ENCODE measurements at regions not wholly inside any gene's neighbourhood (a gene's known extent, or its start where the extent isn't known, plus 50 kb on each side); places are given as distances from the start of the nearest gene placed in this dataset.

- DNase-seq (ENCODE audit: low spot score) = no peak
- Mint-ChIP-seq H3K4me3 (no peak overlapping the region), H3K36me3 (ENCODE audit: low read depth) (no peaks in the 10 kb centered on the region), H3K9me3 (no peaks in the 10 kb centered on the region), H3K4me1 (ENCODE audit: low read depth) (peaks cover 10% of the 10 kb centered on the region), H3K27ac (no peak overlapping the region), H3K27me3 (ENCODE audit: insufficient read depth) (peaks cover 3% of the 10 kb centered on the region)
- intact Hi-C loops (cut with micrococcal nuclease) = no loop called here
These were observed 94.5 kb downstream of the MID1IP1 start for GRCh38 chrX:38895775-38896174.

- no peak for DNase-seq (ENCODE audit: low spot score)
- Mint-ChIP-seq H3K4me3 (no peak overlapping the region), H3K27me3 (ENCODE audit: insufficient read depth) (peaks cover 3% of the 10 kb centered on the region), H3K9me3 (no peaks in the 10 kb centered on the region), H3K4me1 (ENCODE audit: low read depth) (peaks cover 6% of the 10 kb centered on the region), H3K27ac (no peak overlapping the region), H3K36me3 (ENCODE audit: low read depth) (no peaks in the 10 kb centered on the region)
- intact Hi-C loops (cut with micrococcal nuclease) = no loop called here
These were observed 95.6 kb downstream of the MID1IP1 start for GRCh38 chrX:38896724-38897298.

- Mint-ChIP-seq H3K27ac (no peak overlapping the region), H3K27me3 (ENCODE audit: insufficient read depth) (peaks cover 3% of the 10 kb centered on the region), H3K4me1 (ENCODE audit: low read depth) (no peaks in the 10 kb centered on the region), H3K9me3 (no peaks in the 10 kb centered on the region), H3K4me3 (no peak overlapping the region), H3K36me3 (ENCODE audit: low read depth) (no peaks in the 10 kb centered on the region)
- no peak for DNase-seq (ENCODE audit: low spot score)
- intact Hi-C loops (cut with micrococcal nuclease) = no loop called here
These were observed 97.0 kb downstream of the MID1IP1 start for GRCh38 chrX:38898261-38898660.

GRCh38 chrX:38899650-38900049, 98.4 kb downstream of the MID1IP1 start:
- peaks cover 5% of the 10 kb centered on the region for H3K27me3 Mint-ChIP-seq (ENCODE audit: insufficient read depth)
- no peaks in the 10 kb centered on the region for H3K9me3 Mint-ChIP-seq
- intact Hi-C loops (cut with micrococcal nuclease) = no loop called here
- H3K4me3 Mint-ChIP-seq = no peak overlapping the region
- no peak for DNase-seq (ENCODE audit: low spot score)
- H3K4me1 Mint-ChIP-seq (ENCODE audit: low read depth) = no peaks in the 10 kb centered on the region
- H3K27ac Mint-ChIP-seq = no peak overlapping the region
- H3K36me3 Mint-ChIP-seq (ENCODE audit: low read depth) = no peaks in the 10 kb centered on the region

- intact Hi-C loops (cut with micrococcal nuclease) = no loop called here
- Mint-ChIP-seq H3K27ac (no peak overlapping the region), H3K36me3 (ENCODE audit: low read depth) (no peaks in the 10 kb centered on the region), H3K27me3 (ENCODE audit: insufficient read depth) (peaks cover 5% of the 10 kb centered on the region), H3K4me1 (ENCODE audit: low read depth) (no peaks in the 10 kb centered on the region), H3K4me3 (no peak overlapping the region), H3K9me3 (no peaks in the 10 kb centered on the region)
- no peak for DNase-seq (ENCODE audit: low spot score)
These were observed 99.5 kb downstream of the MID1IP1 start for GRCh38 chrX:38900719-38901118.

GRCh38 chrX:38902972-38903492, 101.8 kb downstream of the MID1IP1 start:
- peaks cover 2% of the 10 kb centered on the region for H3K27me3 Mint-ChIP-seq (ENCODE audit: insufficient read depth)
- intact Hi-C loops (cut with micrococcal nuclease) = no loop called here
- no peak overlapping the region for H3K4me3 Mint-ChIP-seq
- no peaks in the 10 kb centered on the region for H3K36me3 Mint-ChIP-seq (ENCODE audit: low read depth)
- H3K9me3 Mint-ChIP-seq = no peaks in the 10 kb centered on the region
- no peak for DNase-seq (ENCODE audit: low spot score)
- no peaks in the 10 kb centered on the region for H3K4me1 Mint-ChIP-seq (ENCODE audit: low read depth)
- no peak overlapping the region for H3K27ac Mint-ChIP-seq

- H3K27ac Mint-ChIP-seq = no peak overlapping the region
- DNase-seq (ENCODE audit: low spot score) = no peak
- no peaks in the 10 kb centered on the region for H3K27me3 Mint-ChIP-seq (ENCODE audit: insufficient read depth)
- H3K9me3 Mint-ChIP-seq = peaks cover 5% of the 10 kb centered on the region
- intact Hi-C loops (cut with micrococcal nuclease) = no loop called here
- H3K4me3 Mint-ChIP-seq = no peak overlapping the region
- H3K36me3 Mint-ChIP-seq (ENCODE audit: low read depth) = no peaks in the 10 kb centered on the region
- no peaks in the 10 kb centered on the region for H3K4me1 Mint-ChIP-seq (ENCODE audit: low read depth)
These were observed 115.5 kb downstream of the MID1IP1 start for GRCh38 chrX:38916801-38917200.

GRCh38 chrX:38917954-38918353, 116.7 kb downstream of the MID1IP1 start:
- no peak for DNase-seq (ENCODE audit: low spot score)
- Mint-ChIP-seq H3K9me3 (peaks cover 5% of the 10 kb centered on the region), H3K4me3 (no peak overlapping the region), H3K27me3 (ENCODE audit: insufficient read depth) (peaks cover 3% of the 10 kb centered on the region), H3K36me3 (ENCODE audit: low read depth) (no peaks in the 10 kb centered on the region), H3K4me1 (ENCODE audit: low read depth) (no peaks in the 10 kb centered on the region), H3K27ac (no peak overlapping the region)
- intact Hi-C loops (cut with micrococcal nuclease) = no loop called here

GRCh38 chrX:38919202-38919601, 117.9 kb downstream of the MID1IP1 start:
- no peaks in the 10 kb centered on the region for H3K4me1 Mint-ChIP-seq (ENCODE audit: low read depth)
- peaks cover 1% of the 10 kb centered on the region for H3K9me3 Mint-ChIP-seq

GRCh38 chrX:38919853-38920528, 118.7 kb downstream of the MID1IP1 start:
- intact Hi-C loops (cut with micrococcal nuclease) = no loop called here
- H3K9me3 Mint-ChIP-seq = no peaks in the 10 kb centered on the region
- no peak for DNase-seq (ENCODE audit: low spot score)
- H3K4me3 Mint-ChIP-seq = no peak overlapping the region
- H3K27me3 Mint-ChIP-seq (ENCODE audit: insufficient read depth) = peaks cover 3% of the 10 kb centered on the region
- no peaks in the 10 kb centered on the region for H3K36me3 Mint-ChIP-seq (ENCODE audit: low read depth)
- no peaks in the 10 kb centered on the region for H3K4me1 Mint-ChIP-seq (ENCODE audit: low read depth)
- no peak overlapping the region for H3K27ac Mint-ChIP-seq

More at GRCh38 chrX:38919202-38919601, 117.9 kb downstream of the MID1IP1 start:
- H3K36me3 Mint-ChIP-seq (ENCODE audit: low read depth) = no peaks in the 10 kb centered on the region
- DNase-seq (ENCODE audit: low spot score) = no peak
- H3K4me3 Mint-ChIP-seq = no peak overlapping the region
- no peak overlapping the region for H3K27ac Mint-ChIP-seq
- peaks cover 3% of the 10 kb centered on the region for H3K27me3 Mint-ChIP-seq (ENCODE audit: insufficient read depth)
- intact Hi-C loops (cut with micrococcal nuclease) = no loop called here

- intact Hi-C loops (cut with micrococcal nuclease) = no loop called here
- Mint-ChIP-seq H3K27me3 (ENCODE audit: insufficient read depth) (peaks cover 3% of the 10 kb centered on the region), H3K36me3 (ENCODE audit: low read depth) (no peaks in the 10 kb centered on the region), H3K4me3 (no peak overlapping the region), H3K27ac (no peak overlapping the region), H3K4me1 (ENCODE audit: low read depth) (no peaks in the 10 kb centered on the region), H3K9me3 (no peaks in the 10 kb centered on the region)
- DNase-seq (ENCODE audit: low spot score) = no peak
These were observed 122.3 kb downstream of the MID1IP1 start for GRCh38 chrX:38923451-38923969.

- H3K36me3 Mint-ChIP-seq (ENCODE audit: low read depth) = no peaks in the 10 kb centered on the region
- no peaks in the 10 kb centered on the region for H3K4me1 Mint-ChIP-seq (ENCODE audit: low read depth)
- intact Hi-C loops (cut with micrococcal nuclease) = no loop called here
- no peak overlapping the region for H3K4me3 Mint-ChIP-seq
- H3K27me3 Mint-ChIP-seq (ENCODE audit: insufficient read depth) = no peaks in the 10 kb centered on the region
- DNase-seq (ENCODE audit: low spot score) = no peak
- H3K9me3 Mint-ChIP-seq = no peaks in the 10 kb centered on the region
- H3K27ac Mint-ChIP-seq = no peak overlapping the region
These were observed 126.3 kb downstream of the MID1IP1 start for GRCh38 chrX:38927592-38927991.

- Mint-ChIP-seq H3K4me1 (ENCODE audit: low read depth) (no peaks in the 10 kb centered on the region), H3K36me3 (ENCODE audit: low read depth) (no peaks in the 10 kb centered on the region), H3K4me3 (no peak overlapping the region), H3K27me3 (ENCODE audit: insufficient read depth) (no peaks in the 10 kb centered on the region), H3K9me3 (no peaks in the 10 kb centered on the region), H3K27ac (no peak overlapping the region)
- intact Hi-C loops (cut with micrococcal nuclease) = no loop called here
- DNase-seq (ENCODE audit: low spot score) = no peak
These were observed 128.7 kb downstream of the MID1IP1 start for GRCh38 chrX:38929966-38930421.
